HUDEP-2 (cell line): ENCODE measurements at regions not wholly inside any gene's neighbourhood (a gene's known extent, or its start where the extent isn't known, plus 50 kb on each side); places are given as distances from the start of the nearest gene placed in this dataset.
"Not testable (repeated sequence)": the region's sequence is repeated elsewhere in the genome, so short reads cannot be mapped to it uniquely, and the experiment has no call there.

ENCODE experiments used
- DNase-seq, 76 experiments: peaks; one replicate each; lab custom pipeline; 2025; ENCODE audit not compliant: unreplicated experiment in 76 of 76; lab: John Stamatoyannopoulos, UW

- DNase-seq = no peak
Measured at GRCh38 chr3:152656214-152656971, 178.5 kb upstream of the P2RY1 start.

- no peak for DNase-seq
Measured at GRCh38 chr3:152656972-152657355, 178.0 kb upstream of the P2RY1 start.

GRCh38 chr3:152658977-152659720, 175.8 kb upstream of the P2RY1 start:
- no peak for DNase-seq

GRCh38 chr3:152662157-152662556, 172.8 kb upstream of the P2RY1 start:
- no peak for DNase-seq

GRCh38 chr3:152664766-152665165, 170.2 kb upstream of the P2RY1 start:
- no peak for DNase-seq

- no peak for DNase-seq
Measured at GRCh38 chr3:152667267-152667666, 167.7 kb upstream of the P2RY1 start.

GRCh38 chr3:152669560-152669959, 165.4 kb upstream of the P2RY1 start:
- no peak for DNase-seq

- DNase-seq = no peak
Measured at GRCh38 chr3:152671446-152672319, 163.2 kb upstream of the P2RY1 start.

GRCh38 chr3:152672320-152672649, 162.6 kb upstream of the P2RY1 start:
- DNase-seq = no peak

- DNase-seq = no peak
Measured at GRCh38 chr3:152676810-152677379, 158.0 kb upstream of the P2RY1 start.

- DNase-seq = no peak
Measured at GRCh38 chr3:152677491-152677890, 157.4 kb upstream of the P2RY1 start.

- DNase-seq = no peak
Measured at GRCh38 chr3:152682477-152682876, 152.5 kb upstream of the P2RY1 start.

- DNase-seq = no peak
Measured at GRCh38 chr3:152683521-152683999, 151.4 kb upstream of the P2RY1 start.

GRCh38 chr3:152684279-152684678, 150.7 kb upstream of the P2RY1 start:
- DNase-seq = no peak

GRCh38 chr3:152688313-152688712, 146.6 kb upstream of the P2RY1 start:
- DNase-seq = no peak

- DNase-seq = not testable (repeated sequence)
Measured at GRCh38 chr3:152692326-152692725, 142.6 kb upstream of the P2RY1 start.

GRCh38 chr3:152693521-152694250, 141.2 kb upstream of the P2RY1 start:
- not testable (repeated sequence) for DNase-seq

- no peak for DNase-seq
Measured at GRCh38 chr3:152695840-152696239, 139.1 kb upstream of the P2RY1 start.

GRCh38 chr3:152696962-152697361, 138.0 kb upstream of the P2RY1 start:
- no peak for DNase-seq

- no peak for DNase-seq
Measured at GRCh38 chr3:152703245-152703890, 131.6 kb upstream of the P2RY1 start.
